MG63 (cell line): ENCODE measurements at regions not wholly inside any gene's neighbourhood (a gene's known extent, or its start where the extent isn't known, plus 50 kb on each side); places are given as distances from the start of the nearest gene placed in this dataset.
"Not testable (repeated sequence)": the region's sequence is repeated elsewhere in the genome, so short reads cannot be mapped to it uniquely, and the experiment has no call there.

Experiments used
- DNase-seq: peaks from one replicate; pipeline ENCODE4 v3.0.0-alpha.2; 2020
- H3K27me3 ChIP-seq: fragments of 250-450 bp; sonication (Bioruptor Pico); 2 replicates; pipeline ENCODE4 v1.5.1; 2020; ENCODE audit warnings: mild to moderate bottlenecking, moderate library complexity
- H3K36me3 ChIP-seq: fragments of 250-450 bp; sonication (Bioruptor Pico); 2 replicates; pipeline ENCODE4 v1.5.1; 2020; ENCODE audit warnings: mild to moderate bottlenecking, moderate library complexity
- H3K4me3 ChIP-seq: fragments of 250-450 bp; sonication (Bioruptor Pico); 2 replicates; pipeline ENCODE4 v1.5.1; 2020; ENCODE audit warnings: mild to moderate bottlenecking, moderate library complexity
- H3K9me3 ChIP-seq: fragments of 250-450 bp; sonication (Bioruptor Pico); 2 replicates; pipeline ENCODE4 v1.5.1; 2020; ENCODE audit warnings: mild to moderate bottlenecking, moderate library complexity

GRCh38 chr12:59425798-59426197 is 170.0 kb upstream of the SLC16A7 start:
- H3K36me3 ChIP-seq, result no peaks in the 10 kb centered on the region
- DNase-seq, result no peak
- no peaks in the 10 kb centered on the region for H3K27me3 ChIP-seq
- no peaks in the 10 kb centered on the region for H3K9me3 ChIP-seq
- no peak overlapping the region for H3K4me3 ChIP-seq

GRCh38 chr12:59424666-59425065 is 171.2 kb upstream of the SLC16A7 start:
- not testable (repeated sequence) for H3K36me3 ChIP-seq, H3K27me3 ChIP-seq, DNase-seq, H3K4me3 ChIP-seq, H3K9me3 ChIP-seq

DNA sequence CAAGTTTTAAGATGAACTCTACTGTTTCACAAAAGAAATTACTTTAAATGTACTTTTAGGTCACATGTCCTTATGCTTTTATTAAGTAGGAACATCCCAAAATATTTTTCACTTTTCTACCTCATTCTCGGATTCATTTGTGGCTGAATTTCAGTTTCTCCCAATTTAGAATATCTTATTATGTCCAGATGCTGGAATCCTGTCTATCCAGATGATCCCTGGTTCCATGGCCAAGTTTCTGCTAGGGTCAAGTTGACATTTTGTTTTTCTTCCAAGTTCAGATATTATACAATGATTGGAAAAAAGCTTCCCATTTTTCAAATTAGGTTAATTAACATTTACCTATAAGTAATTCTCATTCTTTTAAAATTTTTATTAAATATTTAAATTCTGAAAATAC is 181.8 kb upstream of the SLC16A7 start:
- Histone ChIP-seq H3K27me3 (no peaks in the 10 kb centered on the region), H3K4me3 (no peak overlapping the region), H3K36me3 (no peaks in the 10 kb centered on the region), H3K9me3 (peaks cover 2% of the 10 kb centered on the region; the same call in 1 of the 2 replicates)
- no peak for DNase-seq

DNA sequence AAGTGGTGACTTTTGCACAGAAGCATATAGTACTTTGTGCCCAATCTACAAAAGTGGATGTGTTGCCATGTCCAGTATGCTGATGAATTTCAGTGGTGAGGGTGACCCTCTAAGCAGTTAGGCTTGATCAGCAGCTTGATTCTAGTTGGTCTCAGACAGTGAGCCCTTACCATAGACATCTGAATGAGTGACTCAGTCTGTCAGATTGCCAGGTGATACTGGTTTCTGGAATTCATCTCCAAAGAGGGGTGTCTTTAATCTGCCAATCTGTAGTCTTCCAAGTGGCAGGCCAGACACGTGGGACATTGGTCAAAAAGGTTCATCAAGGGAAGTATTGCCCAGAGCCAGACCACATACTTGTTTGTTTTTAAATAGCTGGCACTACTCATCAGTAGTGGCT is 187.4 kb upstream of the SLC16A7 start:
- no peaks in the 10 kb centered on the region for H3K36me3 ChIP-seq
- H3K9me3 ChIP-seq, result no peaks in the 10 kb centered on the region
- H3K27me3 ChIP-seq, result no peaks in the 10 kb centered on the region
- no peak overlapping the region for H3K4me3 ChIP-seq
- DNase-seq, result peak; percentile 13

- H3K4me3 ChIP-seq, result no peak overlapping the region
- no peak for DNase-seq
Measured at GRCh38 chr12:59407799-59408198, 188.0 kb upstream of the SLC16A7 start.

GRCh38 chr12:59405992-59406391 is 189.8 kb upstream of the SLC16A7 start:
- no peak for DNase-seq
- no peaks in the 10 kb centered on the region for H3K36me3 ChIP-seq
- H3K4me3 ChIP-seq, result no peak overlapping the region
- H3K9me3 ChIP-seq, result no peaks in the 10 kb centered on the region
- no peaks in the 10 kb centered on the region for H3K27me3 ChIP-seq

More at GRCh38 chr12:59407799-59408198, 188.0 kb upstream of the SLC16A7 start:
- Histone ChIP-seq H3K36me3 (no peaks in the 10 kb centered on the region), H3K9me3 (no peaks in the 10 kb centered on the region), H3K27me3 (no peaks in the 10 kb centered on the region)

DNA sequence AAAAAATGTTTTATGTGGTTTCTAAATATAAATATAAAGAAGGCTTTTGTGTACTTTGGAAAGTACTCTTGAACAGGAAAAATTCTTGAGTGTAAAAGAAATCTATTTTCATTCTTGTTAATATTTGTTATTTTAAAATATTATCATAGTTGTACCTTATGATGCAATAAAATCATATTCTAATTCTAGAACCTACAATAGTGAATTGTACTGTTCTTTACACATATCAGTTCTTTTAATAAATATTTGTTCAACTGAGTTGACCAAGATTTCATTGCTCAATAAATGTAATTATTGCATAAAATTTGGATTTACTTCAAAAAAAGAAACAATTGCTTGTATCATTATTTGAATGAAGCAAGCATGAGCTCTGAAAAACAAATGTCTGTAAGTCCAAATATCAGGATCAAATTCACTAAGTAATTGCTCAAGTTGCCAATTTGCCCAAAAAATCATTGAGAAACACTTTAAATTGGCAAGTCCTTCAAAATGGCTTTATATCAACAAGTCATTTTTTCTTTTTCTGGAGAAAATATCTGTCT is 191.6 kb upstream of the SLC16A7 start:
- no peaks in the 10 kb centered on the region for H3K9me3 ChIP-seq
- H3K27me3 ChIP-seq, result no peaks in the 10 kb centered on the region
- H3K36me3 ChIP-seq, result no peaks in the 10 kb centered on the region
- DNase-seq, result no peak
- H3K4me3 ChIP-seq, result no peak overlapping the region

DNA sequence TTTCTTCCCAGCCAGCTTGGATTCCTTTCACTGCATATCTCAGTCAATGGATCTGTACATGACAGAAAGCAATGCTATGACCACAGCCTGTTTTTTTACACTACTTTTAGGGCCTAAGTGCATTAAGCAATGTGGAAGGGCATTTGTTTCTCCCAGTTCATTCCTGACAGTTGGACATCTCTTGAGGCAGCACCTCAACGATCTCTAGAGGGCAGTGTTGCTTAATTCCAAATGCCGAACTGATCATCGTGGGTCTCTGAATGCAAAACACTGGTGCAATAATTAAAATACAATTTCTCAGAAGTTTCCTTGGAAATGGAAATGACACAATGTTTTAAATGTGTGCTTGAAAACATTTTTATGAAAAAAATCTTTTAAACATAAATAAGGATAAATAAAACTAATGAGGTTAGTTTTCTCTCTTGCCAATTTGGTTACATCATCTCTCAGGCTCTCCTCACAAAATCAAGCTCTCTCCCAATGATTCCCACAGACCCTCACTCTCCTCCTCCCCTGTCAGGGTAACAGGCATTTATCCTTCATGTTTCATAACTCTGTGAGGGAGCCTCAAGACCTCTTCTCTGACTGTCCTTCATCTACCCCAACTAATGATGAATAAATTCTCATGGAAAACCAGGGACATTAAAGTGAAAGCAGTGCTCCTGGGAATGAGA is 192.4 kb upstream of the SLC16A7 start:
- no peaks in the 10 kb centered on the region for H3K27me3 ChIP-seq
- no peaks in the 10 kb centered on the region for H3K9me3 ChIP-seq
- peak; percentile 18 for DNase-seq
- peak overlapping the region; percentile 16; the same call in 1 of the 2 replicates for H3K4me3 ChIP-seq
- H3K36me3 ChIP-seq, result no peaks in the 10 kb centered on the region

DNA sequence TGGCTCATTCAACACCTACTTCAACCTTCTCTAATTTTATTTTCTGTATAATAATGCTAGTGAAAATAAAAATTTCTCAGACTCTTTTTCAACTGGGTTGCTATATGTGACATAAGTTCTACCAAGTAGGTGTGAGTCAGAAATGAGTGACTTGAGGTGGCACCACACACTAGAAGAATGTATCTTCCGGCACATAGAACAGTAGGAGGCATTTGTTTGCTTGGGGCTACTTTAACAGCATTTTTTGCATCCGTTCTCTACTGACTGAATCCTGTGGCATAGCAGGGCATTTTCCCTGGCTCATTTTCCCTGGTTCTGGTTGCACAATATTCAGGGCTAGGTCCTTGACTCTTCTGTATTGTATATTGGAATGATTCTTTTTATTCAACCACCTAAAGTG is 194.0 kb upstream of the SLC16A7 start:
- no peaks in the 10 kb centered on the region for H3K9me3 ChIP-seq
- no peak for DNase-seq
- H3K27me3 ChIP-seq, result no peaks in the 10 kb centered on the region
- no peaks in the 10 kb centered on the region for H3K36me3 ChIP-seq
- H3K4me3 ChIP-seq, result no peak overlapping the region

GRCh38 chr12:59398164-59398563 is 197.7 kb upstream of the SLC16A7 start:
- Histone ChIP-seq H3K36me3 (no peaks in the 10 kb centered on the region), H3K4me3 (no peak overlapping the region), H3K9me3 (no peaks in the 10 kb centered on the region), H3K27me3 (no peaks in the 10 kb centered on the region)
- DNase-seq, result no peak

- Histone ChIP-seq H3K4me3 (no peak overlapping the region), H3K9me3 (no peaks in the 10 kb centered on the region), H3K27me3 (no peaks in the 10 kb centered on the region), H3K36me3 (no peaks in the 10 kb centered on the region)
- DNase-seq, result no peak
Measured at GRCh38 chr12:59396919-59397318, 198.9 kb upstream of the SLC16A7 start.

DNA sequence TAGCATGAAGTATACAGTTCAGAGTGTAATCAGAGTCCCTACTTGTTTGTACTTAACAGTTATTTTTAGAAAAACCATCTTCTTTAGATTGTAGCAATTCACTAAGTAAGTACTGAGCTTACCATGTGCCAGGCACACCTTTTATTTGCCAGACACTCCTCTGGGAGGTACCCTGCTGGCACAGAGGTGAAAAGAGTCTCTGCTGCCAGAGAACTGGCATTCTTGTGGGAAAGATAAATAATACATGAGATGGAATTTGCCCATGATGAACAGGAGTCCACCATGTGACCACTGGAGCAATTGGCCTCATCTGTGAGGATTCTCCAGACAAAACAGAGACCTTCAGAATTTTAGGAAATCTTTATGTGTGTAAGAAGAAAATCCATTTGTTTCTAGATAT is 199.3 kb upstream of the SLC16A7 start:
- DNase-seq, result no peak
- no peaks in the 10 kb centered on the region for H3K9me3 ChIP-seq
- H3K36me3 ChIP-seq, result no peaks in the 10 kb centered on the region
- no peak overlapping the region for H3K4me3 ChIP-seq
- no peaks in the 10 kb centered on the region for H3K27me3 ChIP-seq

GRCh38 chr12:59395310-59395709 is 200.5 kb upstream of the SLC16A7 start:
- not testable (repeated sequence) for DNase-seq, H3K9me3 ChIP-seq, H3K4me3 ChIP-seq, H3K36me3 ChIP-seq, H3K27me3 ChIP-seq

DNA sequence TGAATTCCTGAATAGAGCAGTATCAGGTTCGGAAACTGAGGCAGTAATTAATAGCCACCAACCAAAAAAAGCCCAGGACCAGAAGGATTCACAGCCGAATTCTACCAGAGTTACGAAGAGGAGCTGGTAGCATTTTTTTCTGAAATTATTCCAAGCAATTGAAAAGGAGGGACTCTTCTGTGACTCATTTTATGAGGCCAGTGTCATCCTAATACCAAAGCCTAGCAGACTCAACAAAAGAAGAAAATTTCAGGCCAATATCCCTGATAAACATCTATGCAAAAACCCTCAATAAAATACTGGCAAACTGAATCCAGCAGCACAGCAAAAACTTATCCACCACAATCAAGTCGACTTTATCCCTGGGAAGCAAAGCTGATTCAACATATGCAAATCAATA is 202.3 kb upstream of the SLC16A7 start:
- H3K36me3 ChIP-seq, result no peaks in the 10 kb centered on the region
- H3K9me3 ChIP-seq, result no peaks in the 10 kb centered on the region
- no peaks in the 10 kb centered on the region for H3K27me3 ChIP-seq
- no peak overlapping the region for H3K4me3 ChIP-seq
- no peak for DNase-seq

GRCh38 chr12:59389968-59390576 is 205.8 kb upstream of the SLC16A7 start:
- DNase-seq, result no peak

DNA sequence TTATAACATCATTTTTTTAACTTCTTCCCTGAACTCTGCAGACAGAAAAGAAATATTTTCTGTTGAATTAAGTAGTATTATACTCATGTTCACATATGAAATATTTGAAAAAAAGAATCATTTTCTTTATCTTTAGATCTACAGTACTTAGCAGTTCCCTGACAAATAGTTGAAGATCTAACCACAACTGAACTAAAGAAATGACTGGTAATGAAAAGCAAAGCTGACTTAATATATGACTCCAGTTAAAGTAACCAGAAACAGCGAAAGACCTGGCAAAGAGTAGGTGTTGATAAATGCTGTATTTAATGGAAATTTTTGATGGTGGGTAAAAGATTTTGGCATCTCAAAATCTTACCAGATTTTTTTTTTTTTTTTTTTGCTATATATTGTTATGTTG is 207.1 kb upstream of the SLC16A7 start:
- DNase-seq, result no peak
- Histone ChIP-seq H3K27me3 (no peaks in the 10 kb centered on the region), H3K36me3 (no peaks in the 10 kb centered on the region), H3K9me3 (no peaks in the 10 kb centered on the region), H3K4me3 (no peak overlapping the region)

More at GRCh38 chr12:59389968-59390576, 205.8 kb upstream of the SLC16A7 start:
- H3K9me3 ChIP-seq, result no peaks in the 10 kb centered on the region
- no peaks in the 10 kb centered on the region for H3K36me3 ChIP-seq
- H3K27me3 ChIP-seq, result no peaks in the 10 kb centered on the region
- no peak overlapping the region for H3K4me3 ChIP-seq

GRCh38 chr12:59388176-59388575 is 207.7 kb upstream of the SLC16A7 start:
- Histone ChIP-seq H3K4me3 (no peak overlapping the region), H3K27me3 (no peaks in the 10 kb centered on the region), H3K36me3 (no peaks in the 10 kb centered on the region), H3K9me3 (no peaks in the 10 kb centered on the region)
- DNase-seq, result no peak

DNA sequence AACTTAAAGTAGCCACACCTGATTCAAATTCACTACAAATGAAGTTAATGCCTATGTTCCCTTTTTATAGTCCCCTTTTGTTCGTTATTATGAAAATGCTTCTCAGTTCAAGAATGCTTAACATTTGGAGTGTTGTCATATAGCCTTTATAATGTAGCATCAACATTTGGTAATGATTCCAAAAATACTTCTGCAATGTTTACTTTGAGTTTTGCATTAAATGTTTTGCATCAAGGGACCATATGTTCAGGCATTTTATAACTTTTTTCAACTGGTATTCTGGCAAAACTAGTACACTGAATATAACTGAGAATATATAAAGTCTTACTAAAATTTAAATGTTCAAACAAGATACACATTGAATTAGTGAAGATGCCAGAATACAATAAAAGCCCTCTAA is 209.6 kb upstream of the SLC16A7 start:
- Histone ChIP-seq H3K27me3 (no peaks in the 10 kb centered on the region), H3K9me3 (no peaks in the 10 kb centered on the region), H3K4me3 (no peak overlapping the region), H3K36me3 (no peaks in the 10 kb centered on the region)
- DNase-seq, result no peak
